ELF-1 (cell line): ENCODE measurements at regions not wholly inside any gene's neighbourhood (a gene's known extent, or its start where the extent isn't known, plus 50 kb on each side); places are given as distances from the start of the nearest gene placed in this dataset.

Experiments
- DNase-seq: peaks from one replicate; pipeline ENCODE4 v3.0.0-alpha.2; 2016; ENCODE audit warnings: low read depth, low spot score

DNA sequence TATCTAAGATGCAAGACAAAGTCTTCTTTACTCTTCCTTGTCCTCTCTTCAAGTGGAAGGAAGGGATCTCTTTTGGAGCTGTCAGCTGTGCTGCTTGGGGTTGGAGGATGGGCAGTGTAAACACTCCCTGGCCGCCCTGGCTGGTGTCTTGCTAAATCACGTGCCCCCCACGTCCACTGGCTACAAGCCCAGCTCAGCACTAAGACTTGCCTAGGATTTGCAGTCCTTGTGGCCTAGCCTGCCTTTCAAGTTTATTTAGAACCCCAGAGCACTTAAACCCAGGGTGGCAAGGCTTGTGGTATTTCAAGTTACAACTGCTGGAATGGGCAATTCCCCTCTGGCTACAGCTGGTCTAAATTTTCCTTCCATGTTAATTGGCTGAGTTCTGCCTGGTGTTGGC, 272.4 kb upstream of the MYO3A start:
- DNase-seq = peak; percentile 15

DNA sequence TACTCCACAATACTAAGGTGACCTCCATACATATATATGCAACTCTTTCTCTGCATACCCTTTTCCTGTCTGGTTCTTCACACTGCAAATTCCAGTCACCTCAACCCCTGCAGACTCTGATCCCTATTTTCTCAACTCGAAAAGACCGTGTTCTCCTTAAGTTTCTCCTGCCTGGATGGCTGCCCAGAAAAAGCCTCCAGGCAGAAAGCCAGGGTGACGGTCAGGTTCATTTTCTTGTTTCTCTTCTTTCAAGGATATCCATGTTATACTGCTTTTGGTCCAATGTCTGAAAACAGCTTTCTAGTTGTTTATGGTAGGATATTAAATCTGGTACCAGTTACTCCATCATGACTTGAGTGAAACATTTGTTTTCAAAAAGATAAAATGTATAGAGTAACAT, 267.8 kb upstream of the MYO3A start:
- DNase-seq = no peak

DNA sequence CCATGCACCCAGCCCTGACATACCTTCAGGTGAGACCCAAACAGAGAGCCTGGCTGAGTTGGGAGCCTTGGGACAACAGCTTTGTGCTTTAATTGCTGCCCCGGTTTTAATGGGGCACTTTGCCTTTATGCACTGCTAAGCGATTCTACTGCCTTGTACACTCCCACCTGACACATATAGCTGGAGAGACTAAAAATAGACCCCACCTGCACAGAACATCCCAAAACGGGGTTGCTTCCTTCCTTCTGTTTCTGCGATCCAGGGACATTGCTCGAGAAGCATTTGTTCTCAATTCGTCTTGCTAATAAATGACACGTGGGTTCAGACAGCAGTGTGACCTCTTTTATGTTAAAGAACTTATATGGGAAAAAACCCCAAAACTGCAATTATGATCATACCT, 258.8 kb upstream of the MYO3A start:
- no peak for DNase-seq

DNA sequence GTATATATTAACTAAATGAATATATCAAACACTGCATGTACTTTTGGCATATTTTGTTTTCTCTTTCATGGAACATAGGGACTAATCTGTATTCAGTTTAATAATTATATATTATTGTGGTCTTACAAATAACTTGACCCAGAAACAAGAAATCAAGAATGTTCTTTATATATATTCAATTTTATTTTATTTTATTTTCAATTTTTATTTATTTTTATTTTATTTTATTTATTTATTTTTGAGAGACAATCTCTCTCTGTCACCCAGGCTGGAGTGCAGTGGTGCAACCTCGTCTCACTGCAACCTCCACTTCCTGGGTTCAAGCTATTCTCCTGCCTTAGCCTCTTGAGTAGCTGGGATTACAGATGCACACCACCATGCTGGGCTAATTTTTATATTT, 258.4 kb upstream of the MYO3A start:
- DNase-seq = no peak

DNA sequence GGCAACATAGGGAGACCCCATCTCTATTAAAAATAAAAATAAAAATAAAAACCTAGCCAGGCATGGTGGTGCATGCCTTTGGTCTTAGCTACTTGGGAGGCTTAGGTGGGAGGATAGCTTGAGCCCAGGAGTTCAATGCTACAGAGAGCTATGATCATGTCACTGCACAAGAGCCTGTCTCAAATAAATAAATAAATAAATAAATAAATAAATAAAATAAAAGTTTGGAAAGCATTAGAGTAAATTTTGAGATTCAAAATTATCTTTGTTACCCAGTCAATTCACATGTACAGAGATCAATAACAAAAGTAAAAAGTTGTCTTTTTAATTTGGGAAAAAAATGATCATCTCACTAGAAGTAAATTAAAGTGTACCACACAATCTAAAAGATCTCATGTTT, 255.8 kb upstream of the MYO3A start:
- no peak for DNase-seq

DNA sequence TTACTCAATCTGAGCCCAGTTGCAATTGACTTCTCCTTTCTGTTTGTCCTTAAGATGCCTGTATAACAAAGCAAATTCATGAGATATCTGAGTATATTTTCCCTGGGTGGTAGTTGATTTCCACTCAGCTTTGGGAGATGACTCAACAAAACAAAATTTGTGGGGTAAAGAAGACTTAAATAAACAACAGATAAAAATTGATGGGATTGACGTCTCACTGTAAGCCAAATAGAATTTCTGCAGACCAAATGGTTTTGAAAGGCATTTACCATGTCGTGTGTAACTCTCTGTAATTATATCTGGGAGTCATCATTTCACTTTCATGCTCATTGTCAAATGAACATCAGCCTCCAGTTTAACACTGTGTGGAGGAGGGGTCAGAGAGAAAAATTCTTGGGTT, 255.4 kb upstream of the MYO3A start:
- DNase-seq = no peak

DNA sequence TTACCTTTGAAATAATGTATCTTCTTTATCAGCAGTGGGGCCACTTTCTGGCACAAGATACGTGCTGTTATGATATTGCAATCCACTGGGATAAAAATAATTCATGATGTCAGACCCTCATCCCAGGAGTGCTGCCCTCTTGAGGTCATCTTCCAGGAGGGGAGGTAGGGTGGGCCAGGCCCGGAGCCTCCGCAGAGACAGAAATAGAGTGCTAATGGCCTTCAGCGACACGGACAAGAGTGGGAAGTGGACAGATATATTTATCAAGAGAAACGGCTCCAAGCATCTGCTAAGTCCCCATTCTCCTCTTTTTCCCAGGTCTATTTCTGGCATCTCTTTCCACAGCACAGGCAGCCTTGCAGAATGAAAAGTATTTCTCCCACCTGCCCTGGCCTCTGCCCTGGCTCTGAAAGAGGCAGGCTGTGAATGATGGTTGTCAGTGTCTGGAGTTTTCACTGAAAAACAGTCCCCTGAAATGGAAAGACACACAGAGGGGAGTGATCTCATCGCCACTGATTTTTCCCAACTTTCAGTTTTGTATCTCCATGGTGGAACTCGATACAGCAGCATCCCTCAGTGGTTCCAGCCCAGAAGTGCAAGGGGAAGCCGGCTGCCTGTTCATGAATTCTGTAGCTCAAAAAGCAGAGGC, 251.7 kb upstream of the MYO3A start:
- DNase-seq = peak; percentile 6

DNA sequence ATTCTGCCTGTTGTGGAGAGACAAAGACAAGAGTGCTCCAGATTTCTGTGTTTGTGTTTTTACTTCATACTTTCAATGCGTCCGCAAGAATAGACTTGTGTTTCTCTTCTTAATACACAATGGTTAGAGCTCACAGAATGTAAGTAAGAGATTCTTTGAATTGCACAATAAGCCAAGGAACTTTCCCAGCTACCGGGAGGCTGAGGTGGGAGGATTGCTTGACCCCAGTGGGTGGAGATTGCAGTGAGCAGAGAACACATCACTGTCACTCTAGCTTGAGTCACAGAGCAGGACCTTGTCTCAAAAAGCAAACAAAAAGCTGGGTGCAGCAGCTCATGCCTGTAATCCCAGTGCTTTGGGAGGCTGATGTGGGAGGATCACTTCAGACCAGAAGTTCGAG, 250.7 kb upstream of the MYO3A start:
- DNase-seq = no peak

DNA sequence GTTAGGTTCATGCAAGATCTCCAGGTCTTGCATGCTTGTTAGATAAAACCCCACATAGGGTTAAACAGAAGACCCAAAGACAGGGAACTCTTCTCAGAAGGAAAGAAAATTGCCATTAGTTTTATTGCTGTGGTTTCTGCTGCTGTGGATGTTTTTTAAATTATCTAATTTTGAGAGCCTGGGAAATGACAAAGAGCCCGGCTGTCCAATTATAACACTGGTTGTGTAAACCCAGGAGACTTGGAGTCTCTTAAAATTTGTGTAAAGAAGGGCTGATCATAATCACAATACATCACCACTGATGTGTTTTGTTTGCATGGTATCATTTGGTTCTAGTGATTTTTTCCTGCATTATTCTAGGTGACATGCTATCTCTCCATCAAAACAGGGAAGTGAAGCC, 246.5 kb upstream of the MYO3A start:
- no peak for DNase-seq

DNA sequence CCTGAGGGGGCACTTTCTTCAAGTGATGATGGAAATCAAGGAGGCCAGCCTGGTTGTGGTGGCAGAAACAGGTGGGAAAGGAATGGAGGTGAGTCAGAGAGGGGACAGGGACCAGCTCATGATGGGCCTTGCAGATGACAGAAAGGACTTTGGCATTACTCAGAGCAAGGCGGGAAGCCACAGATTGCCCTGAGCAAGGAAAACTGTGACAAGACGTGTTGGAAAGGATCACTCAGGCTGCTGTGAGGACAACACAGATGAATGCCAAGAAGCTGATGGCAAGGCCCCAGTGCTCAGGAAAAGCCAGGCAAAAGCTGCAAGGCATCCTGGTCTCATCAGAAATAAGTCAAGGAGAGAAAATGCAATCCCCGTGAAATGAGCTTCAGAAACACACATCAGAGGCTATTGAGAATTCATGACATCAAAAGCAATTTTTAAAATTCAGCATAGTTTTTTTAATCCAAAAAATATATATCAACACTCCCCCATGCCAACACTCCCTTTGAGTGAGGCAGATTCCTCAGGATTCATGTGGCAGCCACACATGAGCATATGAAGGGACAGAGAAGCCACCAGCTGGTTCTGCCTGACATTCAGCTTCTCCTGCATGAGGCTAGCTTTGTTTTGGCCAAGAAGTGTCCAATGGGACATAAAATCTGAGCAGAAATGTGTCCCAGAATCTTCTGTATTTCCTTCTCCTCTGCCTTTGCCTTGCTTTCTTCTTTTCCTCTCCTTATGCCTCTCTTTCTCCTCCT, 244.5 kb upstream of the MYO3A start:
- DNase-seq = peak; percentile 14

DNA sequence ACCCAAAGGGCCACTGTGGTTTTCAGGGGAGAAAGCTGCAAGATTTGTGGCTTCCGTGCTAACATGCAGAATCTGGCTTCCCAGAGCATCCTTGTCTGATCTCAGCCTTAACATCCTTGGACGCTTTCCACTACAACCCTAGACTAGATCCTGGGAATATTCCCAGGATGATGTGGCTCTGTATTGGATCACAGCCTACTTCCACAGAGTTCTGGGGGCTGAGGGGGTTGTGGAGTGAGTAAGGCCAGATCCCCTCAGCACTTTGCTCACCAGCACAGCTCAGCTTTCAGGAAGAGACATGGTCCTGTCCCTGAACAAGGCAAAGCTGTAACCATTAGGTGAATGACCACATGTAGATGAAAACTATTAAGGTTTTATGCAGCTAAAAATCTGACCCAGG, 241.3 kb upstream of the MYO3A start:
- no peak for DNase-seq

DNA sequence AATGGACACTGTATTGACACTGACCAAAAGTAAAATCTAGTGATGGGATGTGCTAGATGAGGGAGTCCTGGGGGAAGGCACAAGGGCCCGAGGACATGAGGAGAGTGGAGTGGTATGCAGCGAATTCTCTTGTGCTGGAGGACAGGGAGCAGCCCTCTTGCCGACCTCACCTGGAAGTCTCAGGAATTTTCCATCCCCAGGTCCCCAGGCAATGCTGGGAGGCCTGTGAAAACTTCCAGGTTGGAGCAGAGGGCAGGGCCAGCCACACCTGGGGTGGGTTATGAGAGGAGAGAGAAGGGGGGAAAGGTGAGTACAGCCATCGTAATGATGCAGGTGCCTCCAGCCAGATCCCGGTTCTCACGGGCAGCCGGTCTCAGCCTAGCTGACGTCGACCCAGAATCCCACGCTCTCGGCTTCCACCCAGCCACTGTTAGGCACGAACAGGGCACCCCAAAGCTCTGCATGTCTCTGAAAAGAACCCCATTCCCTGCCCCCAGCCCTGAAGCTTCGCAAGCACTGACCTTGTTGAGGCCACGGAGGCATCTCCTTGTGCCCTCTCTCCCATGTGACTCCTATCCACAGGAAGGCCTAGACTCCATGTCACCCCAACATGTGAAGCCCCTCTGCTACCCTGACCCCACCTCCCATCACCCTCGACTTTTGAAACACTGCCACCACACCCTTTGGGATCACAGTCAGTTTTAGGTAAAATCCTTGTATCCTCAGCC, 239.7 kb upstream of the MYO3A start:
- DNase-seq = peak; percentile 52

DNA sequence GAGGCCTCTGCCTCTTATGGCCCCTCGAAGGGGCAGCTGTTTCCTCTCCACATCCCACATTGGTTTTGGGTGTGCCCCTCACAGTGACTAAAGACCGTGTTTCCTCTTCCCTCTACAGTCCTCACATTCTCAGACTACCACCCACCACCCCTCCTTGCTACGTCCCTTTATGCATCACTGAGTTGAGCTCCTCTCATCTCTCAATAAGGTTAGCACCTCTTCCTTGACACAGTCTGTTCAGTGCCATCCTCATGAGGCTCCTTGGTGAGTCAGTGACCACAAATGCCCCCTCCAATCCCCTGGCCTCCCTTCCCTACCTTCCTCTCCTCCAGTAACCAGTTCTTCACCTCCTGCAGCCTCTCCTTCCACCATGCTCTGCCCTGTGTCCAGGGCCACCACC, 239.1 kb upstream of the MYO3A start:
- no peak for DNase-seq

DNA sequence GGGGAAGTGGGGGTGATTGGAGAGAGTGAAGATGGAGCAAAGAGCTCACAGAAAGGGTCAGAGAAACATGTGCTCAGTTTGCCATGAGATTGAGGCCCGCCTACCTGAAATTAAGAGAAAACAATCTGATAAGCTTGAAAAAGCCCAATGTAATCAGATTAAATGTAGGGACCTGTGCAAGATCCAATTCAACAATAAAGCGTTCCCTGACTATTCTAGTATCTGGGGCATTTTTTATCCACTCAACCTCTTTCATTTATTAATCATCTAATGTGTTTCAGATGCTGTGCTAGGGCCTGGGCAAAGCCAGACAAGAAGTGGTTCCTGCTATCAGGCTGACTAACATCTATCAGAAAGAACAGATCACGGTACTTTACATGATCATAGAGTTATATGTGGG, 238.4 kb upstream of the MYO3A start:
- no peak for DNase-seq

DNA sequence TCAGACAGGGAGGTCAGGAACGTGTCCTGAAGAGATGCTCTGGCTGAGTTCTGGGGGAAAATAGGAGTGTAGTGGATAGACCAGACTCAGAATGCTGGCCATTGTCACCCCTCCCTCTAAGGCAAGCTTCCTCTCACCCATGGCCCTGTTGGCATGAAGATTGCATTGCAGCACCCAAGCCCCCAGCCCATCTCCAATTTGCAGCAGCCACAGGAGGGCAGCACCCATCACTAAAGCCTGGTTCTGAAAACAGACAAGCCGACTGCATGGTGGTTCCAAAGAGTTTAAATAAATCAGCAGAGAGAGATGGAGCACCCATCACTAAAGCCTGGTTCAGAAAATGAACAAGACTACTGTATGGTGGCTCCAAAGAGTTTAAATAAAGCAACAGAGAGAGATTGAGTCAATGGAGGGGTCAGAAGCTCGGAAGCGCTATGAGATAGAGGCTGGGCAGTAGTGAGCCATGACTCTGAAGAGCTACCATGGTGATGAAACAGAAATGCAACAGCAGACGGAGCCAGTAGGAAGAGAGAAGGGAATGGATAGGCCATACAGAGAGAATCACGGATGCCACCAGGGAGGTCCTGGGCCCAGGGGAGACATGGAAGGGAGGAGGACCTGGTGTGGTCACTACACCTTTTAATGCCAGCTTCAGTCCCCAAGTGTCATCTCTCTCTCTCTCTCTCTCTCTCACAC, 237.9 kb upstream of the MYO3A start:
- DNase-seq = no peak

DNA sequence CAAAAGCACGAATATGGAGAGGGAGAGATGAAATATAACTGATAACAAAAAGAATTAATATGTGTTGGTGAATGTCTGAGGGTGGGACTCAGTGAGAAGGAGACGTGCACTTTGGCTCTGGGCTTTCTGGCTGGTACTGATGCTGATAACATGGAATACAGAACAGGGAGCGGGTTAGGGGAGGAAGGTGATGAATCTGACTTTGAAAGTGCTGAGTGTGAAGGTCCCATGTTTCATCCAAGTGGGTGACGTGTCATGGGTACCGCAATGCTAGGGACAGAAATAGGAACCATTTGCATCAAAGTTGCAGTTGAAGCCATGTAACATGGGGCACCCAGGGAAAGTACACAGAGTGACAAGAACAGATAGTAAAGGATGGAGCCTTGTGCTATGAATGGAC, 236.6 kb upstream of the MYO3A start:
- no peak for DNase-seq

DNA sequence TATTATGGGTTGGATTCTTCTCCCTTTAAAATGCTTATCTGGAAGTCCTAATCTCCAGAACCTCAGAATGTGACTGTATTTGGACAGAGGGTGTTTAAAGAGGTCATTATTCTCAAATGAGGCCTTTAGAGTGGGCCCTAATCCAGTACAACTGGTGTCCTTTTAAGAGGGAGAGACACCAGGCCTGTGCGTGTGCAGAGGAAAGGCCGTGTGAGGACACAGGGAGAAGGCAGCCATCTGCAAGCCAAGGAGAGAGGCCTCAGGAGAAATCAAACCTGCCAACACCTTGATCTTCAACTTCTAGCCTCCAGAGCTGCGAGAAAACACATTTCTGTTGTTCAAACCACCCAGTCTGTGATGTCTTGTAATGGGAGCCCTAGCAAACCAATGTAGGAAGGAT, 235.4 kb upstream of the MYO3A start:
- no peak for DNase-seq

DNA sequence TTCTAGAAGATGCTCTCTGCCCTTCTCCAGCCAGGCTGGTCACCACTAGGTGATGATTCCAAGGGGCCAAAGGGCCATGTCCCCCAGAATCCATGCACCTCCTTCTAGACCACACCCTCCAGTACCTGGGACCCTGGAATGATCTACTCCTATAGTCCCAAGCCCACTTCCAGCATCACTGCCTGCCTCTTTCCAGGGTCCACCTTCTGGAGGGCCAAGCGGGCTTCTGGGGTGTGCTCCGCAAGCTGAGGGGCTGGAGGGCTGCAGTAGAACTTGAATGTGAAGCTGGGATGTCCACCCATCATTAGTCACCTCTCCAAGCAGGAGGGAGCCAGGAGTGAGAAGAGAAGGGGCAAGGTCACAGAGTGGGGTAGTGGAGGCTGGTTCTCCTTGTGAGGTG, 234.4 kb upstream of the MYO3A start:
- no peak for DNase-seq

DNA sequence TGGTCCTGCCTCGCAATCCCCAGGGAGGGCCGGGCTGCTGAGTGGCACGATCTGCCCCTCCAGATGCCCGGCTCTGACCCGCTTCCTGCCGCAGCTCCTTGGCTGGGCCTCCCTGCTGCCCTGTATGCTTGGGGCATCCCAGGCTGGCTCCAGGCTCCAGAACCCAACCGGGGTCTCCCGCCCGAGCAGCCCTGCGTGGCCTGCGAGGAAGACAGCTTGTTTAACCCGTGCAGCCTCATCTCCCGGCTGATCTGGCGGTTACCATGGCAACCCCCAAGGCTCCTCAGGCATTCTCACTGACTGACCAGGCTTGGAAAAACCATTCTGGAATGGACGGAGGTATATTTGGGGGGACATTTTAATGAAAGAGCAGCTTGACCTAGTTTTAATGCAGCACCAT, 232.4 kb upstream of the MYO3A start:
- DNase-seq = peak; percentile 51

DNA sequence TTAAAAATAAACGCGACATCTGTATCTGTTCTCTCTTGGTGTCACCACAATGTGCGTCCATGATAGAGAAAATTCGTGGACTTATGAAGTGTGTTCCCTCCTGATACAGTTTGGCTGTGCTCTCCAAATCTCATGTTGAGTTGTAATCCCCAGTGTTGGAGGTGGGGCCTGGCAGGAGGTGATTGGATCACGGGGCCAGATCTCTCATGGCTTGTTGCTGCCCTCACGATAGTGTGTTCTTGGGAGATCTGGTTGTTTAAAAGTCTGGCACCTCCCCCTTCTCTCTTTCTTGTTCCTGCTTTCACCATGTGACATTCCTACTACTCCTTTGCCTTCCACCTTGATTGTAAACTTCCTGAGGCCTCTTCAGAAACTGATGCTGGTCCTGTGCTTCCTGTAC, 229.4 kb upstream of the MYO3A start:
- peak; percentile 38 for DNase-seq

DNA sequence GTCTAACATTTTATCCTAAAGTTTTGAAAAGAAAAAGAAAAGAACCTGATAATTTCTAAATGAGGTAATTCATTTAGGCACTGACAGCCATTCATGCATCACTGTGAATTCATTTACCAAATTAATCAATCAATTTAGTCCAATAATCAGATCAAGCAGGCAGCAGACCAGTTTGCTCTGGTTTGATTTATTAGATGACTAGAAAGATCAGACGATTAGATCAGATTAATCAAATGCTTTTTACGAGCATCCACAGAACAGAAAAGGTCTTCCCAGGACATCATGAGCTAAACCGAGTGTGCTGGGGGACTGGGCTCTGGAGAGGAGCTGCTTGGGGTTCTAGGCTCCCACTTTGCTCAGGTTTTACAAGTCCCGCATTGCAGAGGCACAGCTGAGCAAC, 226.5 kb upstream of the MYO3A start:
- no peak for DNase-seq

DNA sequence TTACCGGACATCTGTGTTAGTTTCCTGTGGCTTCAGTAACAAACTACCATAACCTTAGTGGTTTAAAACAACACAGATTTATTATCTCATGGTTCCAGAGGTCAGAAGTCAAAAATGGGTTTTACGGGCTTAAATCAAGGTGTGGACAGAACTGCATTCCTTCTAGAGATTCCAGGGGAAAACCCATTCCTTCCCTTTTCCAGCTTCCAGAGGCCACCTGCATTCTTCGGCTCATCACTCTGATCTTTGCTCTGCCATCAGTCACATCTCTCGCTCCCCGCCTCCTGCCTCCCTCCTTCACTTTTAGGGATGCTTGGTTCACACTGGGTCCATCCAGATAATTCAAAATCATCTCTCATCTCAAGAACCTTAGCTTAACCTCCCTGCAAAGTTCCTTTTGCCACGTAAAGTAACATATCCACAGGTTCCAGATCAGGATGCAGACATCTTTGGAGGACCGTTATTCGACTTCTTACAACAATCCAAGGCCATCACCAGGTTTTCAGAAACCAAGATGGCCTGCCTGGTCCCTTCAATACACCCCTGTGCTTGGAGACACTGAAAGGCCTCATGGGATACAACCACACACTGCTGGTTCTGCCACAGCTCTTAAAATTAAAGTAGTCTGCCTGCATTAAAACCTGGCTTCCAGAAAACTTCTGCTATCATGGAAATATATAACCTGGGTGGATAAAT, 225.9 kb upstream of the MYO3A start:
- no peak for DNase-seq
